Fibroblast of the aortic adventitia (primary cell): ENCODE measurements at regions not wholly inside any gene's neighbourhood (a gene's known extent, or its start where the extent isn't known, plus 50 kb on each side); places are given as distances from the start of the nearest gene placed in this dataset.

Experiments used
- DNase-seq: peaks from one replicate; pipeline ENCODE4 v3.0.0-alpha.2; 2010; ENCODE audit warnings: low read depth
- H3K4me3 ChIP-seq: 2 replicates; pipeline ENCODE4 v1.5.1; 2011; ENCODE audit warnings: low read depth, mild to moderate bottlenecking, control low read depth, low read length, moderate library complexity
- CTCF ChIP-seq: IDR thresholded peaks from 2 replicates; pipeline ENCODE4 v1.5.1; 2011; ENCODE audit warnings: mild to moderate bottlenecking, low read length, control low read depth, inconsistent platforms; ENCODE audit not compliant: insufficient read depth

GRCh38 chr7:115693779-115694178 is 336.8 kb downstream of the TFEC start:
- TF ChIP-seq CTCF = no peak
- no peak for DNase-seq
- H3K4me3 ChIP-seq = no peak overlapping the region

GRCh38 chr7:115689941-115690340 is 340.6 kb downstream of the TFEC start:
- TF ChIP-seq CTCF = no peak
- no peak for DNase-seq
- H3K4me3 ChIP-seq = no peak overlapping the region

GRCh38 chr7:115683093-115683492 is 347.5 kb downstream of the TFEC start:
- no peak overlapping the region for H3K4me3 ChIP-seq
- DNase-seq = no peak
- no peak for TF ChIP-seq CTCF

- TF ChIP-seq CTCF = no peak
- no peak for DNase-seq
- H3K4me3 ChIP-seq = no peak overlapping the region
These were observed 348.1 kb downstream of the TFEC start for GRCh38 chr7:115682507-115682906.

- no peak overlapping the region for H3K4me3 ChIP-seq
- TF ChIP-seq CTCF = no peak
These were observed 349.6 kb downstream of the TFEC start for GRCh38 chr7:115680921-115681320.

GRCh38 chr7:115679976-115680375 is 350.6 kb downstream of the TFEC start:
- TF ChIP-seq CTCF = peak; percentile 62
- no peak overlapping the region for H3K4me3 ChIP-seq
- peak; percentile 68 for DNase-seq

More at GRCh38 chr7:115680921-115681320, 349.6 kb downstream of the TFEC start:
- DNase-seq = no peak

- TF ChIP-seq CTCF = no peak
- no peak for DNase-seq
- H3K4me3 ChIP-seq = no peak overlapping the region
These were observed 351.1 kb downstream of the TFEC start for GRCh38 chr7:115679423-115679822.
